AG04449 (cell line): ENCODE measurements at regions not wholly inside any gene's neighbourhood (a gene's known extent, or its start where the extent isn't known, plus 50 kb on each side); places are given as distances from the start of the nearest gene placed in this dataset.
"Not testable (repeated sequence)": the region's sequence is repeated elsewhere in the genome, so short reads cannot be mapped to it uniquely, and the experiment has no call there.

Source experiments
- CTCF ChIA-PET: fragments of 350-600 bp; formaldehyde crosslinking; extraction: SDS; loops from one replicate; lab custom pipeline; 2021; ENCODE audit warnings: antibody characterized with exemption; lab: Yijun Ruan, JAX
- POLR2A ChIA-PET: fragments of 400-600, 350-600 bp; formaldehyde crosslinking; extraction: SDS; loops from one replicate; lab custom pipeline; 2020; ENCODE audit warnings: antibody characterized with exemption, inconsistent platforms; lab: Yijun Ruan, JAX
- DNase-seq: peaks from one replicate; pipeline ENCODE4 v3.0.0-alpha.2; 2010; ENCODE audit warnings: low read depth, low spot score
- H3K4me3 ChIP-seq: 2 replicates; pipeline ENCODE4 v1.5.1; 2011; ENCODE audit warnings: low read depth, mild to moderate bottlenecking, control low read depth, low read length
- CTCF ChIP-seq: IDR thresholded peaks from one replicate; pipeline ENCODE4 v1.5.1; 2011; ENCODE audit warnings: mild to moderate bottlenecking, moderate library complexity, low read length, control low read depth, inconsistent platforms; ENCODE audit not compliant: insufficient read depth; ENCODE audit errors: missing control alignments

GRCh38 chr4:187715466-187715865 is 280.1 kb upstream of the ZFP42 start:
- POLR2A ChIA-PET, result no interaction called here
- CTCF ChIA-PET, result no interaction called here
- TF ChIP-seq CTCF, result no peak
- DNase-seq, result no peak
- H3K4me3 ChIP-seq, result no peak overlapping the region

DNA sequence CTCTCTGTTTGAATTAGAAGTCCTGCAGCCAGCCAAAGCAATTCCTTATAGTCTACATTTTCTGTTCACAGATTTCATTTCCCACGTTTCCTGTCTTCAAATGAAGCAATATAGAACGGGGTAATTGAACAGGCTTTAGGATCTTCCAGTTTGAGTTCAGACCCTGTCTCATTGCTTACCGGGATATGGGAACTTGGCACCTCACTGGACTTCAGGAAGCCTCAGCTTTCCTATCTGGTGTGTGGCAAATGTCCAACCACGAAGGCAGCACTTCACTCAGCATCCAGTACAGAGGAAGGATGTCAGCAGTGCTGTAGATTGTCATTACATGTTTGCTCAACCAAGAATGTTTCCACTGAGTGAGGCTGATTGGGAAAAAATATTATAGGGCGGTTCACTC is 271.1 kb upstream of the ZFP42 start:
- TF ChIP-seq CTCF, result no peak
- no peak for DNase-seq
- no peak overlapping the region for H3K4me3 ChIP-seq
- ChIA-PET POLR2A (no interaction called here), CTCF (no interaction called here)

DNA sequence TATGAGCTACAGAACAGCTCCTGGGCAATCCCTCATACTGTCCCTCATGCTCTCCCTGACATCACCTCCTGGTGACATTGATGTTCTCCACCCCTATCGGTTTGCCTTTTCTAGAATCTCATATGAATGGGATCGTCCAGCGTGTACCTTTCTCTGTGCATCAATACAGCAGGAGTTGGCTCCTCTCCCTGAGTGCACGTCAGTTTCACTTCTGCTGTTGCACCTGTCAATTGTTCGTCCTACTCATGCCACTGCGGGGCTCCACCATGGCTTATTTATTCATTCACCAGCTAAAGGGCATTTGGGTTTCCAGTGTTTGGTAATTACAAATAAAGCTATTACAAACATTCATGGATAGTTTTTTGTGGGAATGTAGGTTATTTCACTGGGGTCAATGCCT is 269.1 kb upstream of the ZFP42 start:
- POLR2A ChIA-PET, result no interaction called here
- no peak for DNase-seq
- H3K4me3 ChIP-seq, result no peak overlapping the region
- CTCF ChIA-PET, result interaction anchor here (0.9 kb wide), 1 partner anchor 128 kb away, joined by 3 read pairs; no protein-coding TSS in a partner anchor
- TF ChIP-seq CTCF, result no peak

DNA sequence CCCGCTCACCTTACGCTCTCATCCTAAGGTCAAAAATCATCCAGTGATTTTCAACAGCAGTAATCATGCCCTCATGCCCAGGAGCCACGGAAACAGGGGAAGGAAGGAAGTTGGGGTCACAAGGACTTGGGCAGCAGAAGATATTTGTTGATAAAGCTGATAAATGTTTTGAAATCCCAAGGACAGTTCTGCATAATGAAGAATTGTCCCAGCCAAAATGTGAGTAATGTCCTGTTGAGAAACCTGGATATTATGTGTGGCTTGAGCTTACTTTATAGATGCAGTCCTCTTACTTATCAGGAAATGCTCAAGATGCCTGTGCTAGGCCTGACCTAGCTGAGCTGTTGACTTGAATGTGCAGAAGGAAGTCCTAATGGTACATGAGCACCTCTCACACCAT is 263.0 kb upstream of the ZFP42 start:
- POLR2A ChIA-PET, result no interaction called here

GRCh38 chr4:187739771-187740170 is 255.8 kb upstream of the ZFP42 start:
- ChIA-PET POLR2A (no interaction called here), CTCF (interaction anchor here (0.6 kb wide), 1 partner anchor 10 kb away, joined by 4 read pairs; no protein-coding TSS in a partner anchor)
- no peak for DNase-seq
- no peak overlapping the region for H3K4me3 ChIP-seq
- no peak for TF ChIP-seq CTCF

More for the DNA sequence above, 263.0 kb upstream of the ZFP42 start:
- CTCF ChIA-PET, result no interaction called here
- TF ChIP-seq CTCF, result no peak
- DNase-seq, result no peak
- no peak overlapping the region for H3K4me3 ChIP-seq

DNA sequence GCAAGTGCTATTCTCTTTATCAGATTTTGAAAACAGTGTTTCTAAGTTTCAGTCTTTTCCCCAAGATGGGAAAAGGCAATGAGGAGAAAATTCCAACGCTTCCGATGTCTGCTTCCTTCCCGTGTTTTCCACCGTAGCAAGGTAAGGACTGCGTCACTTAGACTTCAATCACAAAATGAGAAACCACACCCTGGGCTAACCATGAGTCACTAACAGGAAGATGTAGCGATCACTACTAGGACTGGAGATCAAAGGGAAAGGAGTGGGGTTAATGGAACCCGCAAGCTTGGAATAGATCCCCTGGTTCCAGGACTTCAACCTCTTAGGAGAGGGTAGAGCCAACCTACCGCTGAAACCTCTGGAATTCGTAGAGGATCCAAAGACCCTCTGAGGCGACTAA is 250.7 kb upstream of the ZFP42 start:
- no peak for DNase-seq

GRCh38 chr4:187750652-187751051 is 244.9 kb upstream of the ZFP42 start:
- CTCF ChIA-PET, H3K4me3 ChIP-seq, POLR2A ChIA-PET, DNase-seq: not testable (repeated sequence)

More for the DNA sequence above, 250.7 kb upstream of the ZFP42 start:
- POLR2A ChIA-PET, result no interaction called here
- CTCF ChIA-PET, result no interaction called here
- H3K4me3 ChIP-seq, result no peak overlapping the region
- TF ChIP-seq CTCF, result no peak
